ENCODE measurements at regions not wholly inside any gene's neighbourhood (a gene's known extent, or its start where the extent isn't known, plus 50 kb on each side); places are given as distances from the start of the nearest gene placed in this dataset.

- DNase-seq, result no peak
Measured at GRCh38 chr10:130637089-130637676, 501.0 kb downstream of the GLRX3 start.

- DNase-seq, result no peak
Measured at GRCh38 chr10:130638991-130639390, 502.8 kb downstream of the GLRX3 start.

- no peak for DNase-seq
Measured at GRCh38 chr10:130642926-130643325, 506.7 kb downstream of the GLRX3 start.

- no peak for DNase-seq
Measured at GRCh38 chr10:130647341-130647740, 511.1 kb downstream of the GLRX3 start.

- DNase-seq, result no peak
Measured at GRCh38 chr10:130648807-130649206, 512.6 kb downstream of the GLRX3 start.

GRCh38 chr10:130652544-130652943, 516.4 kb downstream of the GLRX3 start:
- DNase-seq, result no peak

GRCh38 chr10:130652964-130653578, 516.9 kb downstream of the GLRX3 start:
- DNase-seq, result no peak

- no peak for DNase-seq
Measured at GRCh38 chr10:130654726-130655125, 518.5 kb downstream of the GLRX3 start.

- DNase-seq, result no peak
Measured at GRCh38 chr10:130655313-130656186, 519.4 kb downstream of the GLRX3 start.

GRCh38 chr10:130656187-130656575, 520.0 kb downstream of the GLRX3 start:
- DNase-seq, result no peak

- no peak for DNase-seq
Measured at GRCh38 chr10:130656582-130657133, 520.5 kb downstream of the GLRX3 start.

GRCh38 chr10:130658687-130659290, 522.6 kb downstream of the GLRX3 start:
- no peak for DNase-seq

GRCh38 chr10:130659528-130659927, 523.3 kb downstream of the GLRX3 start:
- no peak for DNase-seq

GRCh38 chr10:130660266-130660665, 524.1 kb downstream of the GLRX3 start:
- no peak for DNase-seq

GRCh38 chr10:130661419-130661818, 525.2 kb downstream of the GLRX3 start:
- DNase-seq, result no peak

GRCh38 chr10:130662775-130663174, 526.6 kb downstream of the GLRX3 start:
- no peak for DNase-seq

- DNase-seq, result no peak
Measured at GRCh38 chr10:130664526-130664925, 528.3 kb downstream of the GLRX3 start.

GRCh38 chr10:130666215-130666614, 530.0 kb downstream of the GLRX3 start:
- no peak for DNase-seq

- no peak for DNase-seq
Measured at GRCh38 chr10:130686689-130687300, 550.6 kb downstream of the GLRX3 start.

GRCh38 chr10:130687566-130687965, 551.4 kb downstream of the GLRX3 start:
- no peak for DNase-seq

GRCh38 chr10:130689743-130690626, 553.8 kb downstream of the GLRX3 start:
- no peak for DNase-seq

GRCh38 chr10:130691776-130692175, 555.6 kb downstream of the GLRX3 start:
- no peak for DNase-seq
